ENCODE measurements at regions not wholly inside any gene's neighbourhood (a gene's known extent, or its start where the extent isn't known, plus 50 kb on each side); places are given as distances from the start of the nearest gene placed in this dataset.

DNA sequence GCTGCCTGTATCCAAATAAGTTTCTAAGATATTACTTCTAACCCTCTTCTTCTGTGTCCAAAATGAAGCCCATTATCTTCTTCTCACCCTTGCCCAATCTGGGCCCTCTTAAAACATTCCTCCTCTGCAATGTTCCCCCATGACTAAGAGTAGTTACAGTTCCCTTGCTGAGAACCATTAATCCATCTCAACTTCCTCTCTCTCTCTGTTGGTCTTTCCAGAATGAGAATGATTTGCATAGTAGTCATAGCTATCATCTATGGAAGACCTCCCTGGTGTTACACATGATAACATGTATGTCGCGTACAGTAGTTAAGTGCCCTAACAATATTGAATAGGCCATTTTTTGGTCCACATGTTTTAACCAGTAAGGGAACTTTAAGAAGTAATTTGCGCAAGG lies 177.9 kb downstream of the ANXA2 start:
- TF ChIP-seq, protein P1, sequence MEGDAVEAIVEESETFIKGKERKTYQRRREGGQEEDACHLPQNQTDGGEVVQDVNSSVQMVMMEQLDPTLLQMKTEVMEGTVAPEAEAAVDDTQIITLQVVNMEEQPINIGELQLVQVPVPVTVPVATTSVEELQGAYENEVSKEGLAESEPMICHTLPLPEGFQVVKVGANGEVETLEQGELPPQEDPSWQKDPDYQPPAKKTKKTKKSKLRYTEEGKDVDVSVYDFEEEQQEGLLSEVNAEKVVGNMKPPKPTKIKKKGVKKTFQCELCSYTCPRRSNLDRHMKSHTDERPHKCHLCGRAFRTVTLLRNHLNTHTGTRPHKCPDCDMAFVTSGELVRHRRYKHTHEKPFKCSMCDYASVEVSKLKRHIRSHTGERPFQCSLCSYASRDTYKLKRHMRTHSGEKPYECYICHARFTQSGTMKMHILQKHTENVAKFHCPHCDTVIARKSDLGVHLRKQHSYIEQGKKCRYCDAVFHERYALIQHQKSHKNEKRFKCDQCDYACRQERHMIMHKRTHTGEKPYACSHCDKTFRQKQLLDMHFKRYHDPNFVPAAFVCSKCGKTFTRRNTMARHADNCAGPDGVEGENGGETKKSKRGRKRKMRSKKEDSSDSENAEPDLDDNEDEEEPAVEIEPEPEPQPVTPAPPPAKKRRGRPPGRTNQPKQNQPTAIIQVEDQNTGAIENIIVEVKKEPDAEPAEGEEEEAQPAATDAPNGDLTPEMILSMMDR (IDR thresholded peaks at IDR 0.05; ENCODE audit: extremely low read depth, missing control alignments) = no peak
- DNase-seq (ENCODE audit: low spot score) = no peak

DNA sequence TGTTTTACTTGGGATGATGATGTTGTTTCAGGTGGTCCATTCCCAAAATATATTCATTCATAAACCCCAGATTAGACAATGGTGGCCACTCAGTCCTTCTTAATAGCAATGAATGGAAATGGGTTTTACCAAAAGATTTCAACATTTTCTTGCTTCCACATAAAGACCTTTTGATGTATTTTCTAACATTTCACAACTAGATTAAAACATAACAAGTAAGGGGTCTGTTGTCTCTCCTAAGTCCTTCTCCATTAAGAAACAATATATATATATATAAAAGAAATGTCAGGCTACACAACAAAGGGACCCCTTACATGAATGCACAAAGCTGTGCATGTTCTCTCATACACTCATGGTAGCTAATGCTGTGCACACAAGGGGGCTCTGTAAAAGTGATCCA lies 176.4 kb downstream of the ANXA2 start:
- DNase-seq (ENCODE audit: low spot score) = no peak
- TF ChIP-seq, protein P1 (IDR thresholded peaks at IDR 0.05; ENCODE audit: extremely low read depth, missing control alignments) = no peak

DNA sequence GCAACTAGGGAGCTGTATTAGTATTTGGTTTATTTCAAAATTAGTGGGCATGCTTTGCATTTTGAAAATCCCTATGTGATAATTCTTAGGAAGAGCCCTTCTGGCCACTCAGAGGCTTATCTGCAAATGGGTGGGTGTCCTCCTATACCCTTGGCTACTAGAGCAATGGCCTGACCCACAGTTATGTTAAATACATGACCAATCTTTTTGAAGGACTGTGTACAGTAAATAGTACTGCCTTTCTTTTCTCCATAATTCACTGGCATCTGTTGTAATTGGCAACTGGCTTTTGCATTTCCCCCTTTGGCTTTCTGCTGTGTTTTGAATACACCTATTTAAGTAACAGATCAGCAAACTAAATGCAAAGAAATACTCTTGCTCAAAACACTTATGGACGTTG lies 175.4 kb downstream of the ANXA2 start:
- TF ChIP-seq, protein P1 (IDR thresholded peaks at IDR 0.05; ENCODE audit: extremely low read depth, missing control alignments) = no peak
- no peak for DNase-seq (ENCODE audit: low spot score)

DNA sequence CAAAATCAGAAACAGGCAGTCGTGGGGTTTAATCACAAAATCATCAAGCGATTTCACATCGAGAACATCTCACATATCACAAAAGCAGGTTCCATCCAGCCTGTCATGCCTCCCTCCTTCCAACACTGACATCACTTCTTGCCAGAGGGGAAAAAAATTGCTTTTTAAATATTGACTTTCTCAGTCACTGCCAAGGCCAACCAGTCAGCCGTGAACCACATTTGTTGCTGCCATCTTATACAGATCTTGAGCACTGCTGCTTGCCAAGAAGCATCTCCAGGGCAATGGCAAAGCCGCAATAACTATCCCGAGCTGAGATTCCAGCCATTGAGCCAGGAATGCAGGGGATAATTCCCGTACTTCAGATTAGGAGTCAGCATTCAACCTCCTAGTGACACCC lies 174.6 kb downstream of the ANXA2 start:
- DNase-seq (ENCODE audit: low spot score) = no peak
- TF ChIP-seq, protein P1 (IDR thresholded peaks at IDR 0.05; ENCODE audit: extremely low read depth, missing control alignments) = no peak

DNA sequence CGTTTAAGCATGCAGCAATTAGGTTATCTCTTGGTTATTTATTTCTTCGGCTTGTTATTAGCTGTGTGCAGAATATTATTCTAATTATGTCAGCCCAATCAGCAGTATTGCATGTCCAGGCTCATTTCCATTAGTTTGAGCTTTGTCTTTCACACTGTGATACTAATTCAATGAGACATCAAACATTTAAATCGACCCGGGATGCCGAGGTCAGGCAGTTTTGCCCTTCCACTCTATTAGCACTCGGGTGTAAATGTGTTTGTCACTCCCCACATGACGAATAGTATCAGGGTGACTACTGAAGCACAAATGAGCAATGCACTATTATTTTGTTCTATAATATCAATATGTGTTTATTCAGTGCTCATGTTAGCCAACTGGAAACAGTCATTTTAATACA lies 170.9 kb downstream of the ANXA2 start:
- TF ChIP-seq, protein P1 (IDR thresholded peaks at IDR 0.05; ENCODE audit: extremely low read depth, missing control alignments) = no peak
- no peak for DNase-seq (ENCODE audit: low spot score)

DNA sequence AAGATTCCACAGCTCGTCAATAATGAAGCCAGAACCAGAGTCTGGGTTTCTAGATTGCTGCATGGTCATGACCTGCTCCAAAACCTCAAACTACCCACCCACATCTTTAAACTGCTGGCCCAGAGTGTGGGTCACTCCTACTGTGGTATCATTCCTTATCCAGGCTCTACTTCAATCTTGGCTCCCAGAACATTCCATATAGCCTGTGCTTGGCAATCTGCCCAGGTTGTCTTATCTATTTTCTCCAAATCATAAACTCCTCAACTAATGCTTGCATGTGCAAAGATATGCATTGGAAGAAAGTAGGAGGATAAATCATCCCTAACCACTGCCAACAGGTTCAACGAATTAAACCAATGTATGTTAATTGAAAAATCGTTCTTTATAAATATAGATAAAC lies 169.7 kb downstream of the ANXA2 start:
- no peak for DNase-seq (ENCODE audit: low spot score)
- TF ChIP-seq, protein P1 (IDR thresholded peaks at IDR 0.05; ENCODE audit: extremely low read depth, missing control alignments) = no peak

DNA sequence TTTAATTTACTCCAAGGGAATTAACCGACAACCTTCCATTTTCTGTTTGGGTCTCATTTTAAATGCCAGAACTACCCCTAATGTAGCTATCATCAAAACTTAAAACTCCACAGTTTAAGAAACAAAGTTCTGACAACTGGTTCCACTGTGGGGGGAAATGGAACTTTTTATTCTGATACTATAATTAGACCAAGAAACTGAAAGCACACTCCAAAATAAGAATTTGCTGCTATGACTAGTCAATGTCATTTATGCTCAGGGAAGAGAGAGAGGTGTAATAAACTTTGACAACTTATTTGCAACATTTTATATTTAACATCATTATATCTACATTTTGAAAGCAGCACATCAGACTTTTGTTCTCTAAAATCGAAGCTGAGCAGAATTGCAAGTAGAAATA lies 169.2 kb downstream of the ANXA2 start:
- DNase-seq (ENCODE audit: low spot score) = peak; percentile 5
- TF ChIP-seq, protein P1 (IDR thresholded peaks at IDR 0.05; ENCODE audit: extremely low read depth, missing control alignments) = no peak

Measured in GM20000 (cell line).